ENCODE measurements at regions not wholly inside any gene's neighbourhood (a gene's known extent, or its start where the extent isn't known, plus 50 kb on each side); places are given as distances from the start of the nearest gene placed in this dataset.
A peak's percentile ranks its signal among the peaks of the same experiment; 100 is the strongest.
"Not testable (repeated sequence)": the region's sequence is repeated elsewhere in the genome, so short reads cannot be mapped to it uniquely, and the experiment has no call there.

GRCh38 chr5:40227366-40227765, 452.3 kb upstream of the PTGER4 start:
- DNase-seq (ENCODE audit: low read depth in 2 of 3, low spot score in 1 of 3), result no peak

DNA sequence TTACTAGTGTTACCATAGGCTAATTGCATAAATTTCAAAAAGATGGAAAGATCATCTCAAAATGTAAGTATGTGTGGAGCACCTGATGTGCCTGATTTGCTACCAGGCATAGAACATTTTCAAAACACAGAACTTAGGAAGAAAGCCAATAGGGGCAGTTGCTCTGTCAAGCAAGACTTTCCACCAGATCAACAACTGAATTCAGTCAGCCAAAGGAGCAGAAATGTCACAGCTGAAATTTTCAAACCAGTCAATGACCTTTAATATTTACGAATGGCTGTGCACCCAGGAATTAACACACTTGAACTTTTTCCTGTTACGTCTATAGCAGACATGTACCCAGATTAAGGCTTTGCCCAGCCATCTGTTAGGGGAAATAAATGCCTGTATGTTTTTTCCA, 452.8 kb upstream of the PTGER4 start:
- DNase-seq (ENCODE audit: low read depth in 2 of 3, low spot score in 1 of 3), result no peak

DNA sequence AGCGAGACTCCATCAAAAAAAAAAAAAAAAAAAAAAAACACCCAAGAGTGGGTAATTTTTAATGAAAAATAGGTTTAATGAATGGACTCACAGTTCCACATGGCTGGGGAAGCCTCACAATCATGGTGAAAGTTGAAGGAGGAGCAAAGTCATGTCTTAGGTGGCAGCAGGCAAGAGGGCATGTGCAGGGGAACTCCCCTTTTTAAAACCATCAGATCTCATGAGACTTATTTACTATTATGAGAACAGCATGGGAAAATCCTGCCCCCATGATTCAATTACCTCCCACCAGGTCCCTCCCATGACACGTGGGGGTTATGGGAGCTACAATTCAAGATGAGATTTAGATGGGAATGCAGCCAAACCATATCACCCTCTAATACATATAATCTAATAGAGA, 454.6 kb upstream of the PTGER4 start:
- DNase-seq (ENCODE audit: low read depth in 2 of 3, low spot score in 1 of 3), result peak in 1 of 3 donors; percentile 13

DNA sequence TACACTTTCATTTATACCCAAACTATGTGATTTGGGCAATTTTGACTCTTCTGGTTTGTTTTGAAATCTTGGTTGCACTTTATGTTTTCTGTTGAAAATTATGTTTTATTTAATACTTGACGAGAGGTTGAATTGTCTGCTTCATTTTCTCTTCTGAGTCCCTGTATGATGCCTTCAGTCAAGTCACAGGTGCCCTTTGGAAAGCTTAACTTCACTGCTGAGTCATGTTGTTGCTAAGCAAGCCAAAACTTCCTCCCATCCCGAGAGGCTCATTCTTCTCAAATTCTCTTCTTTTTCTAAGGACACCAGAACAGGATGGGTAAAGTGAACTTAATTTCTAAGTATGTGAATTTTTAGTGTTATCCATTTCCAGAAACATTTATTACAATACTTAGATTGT, 455.3 kb upstream of the PTGER4 start:
- DNase-seq (ENCODE audit: low read depth in 2 of 3, low spot score in 1 of 3), result no peak

DNA sequence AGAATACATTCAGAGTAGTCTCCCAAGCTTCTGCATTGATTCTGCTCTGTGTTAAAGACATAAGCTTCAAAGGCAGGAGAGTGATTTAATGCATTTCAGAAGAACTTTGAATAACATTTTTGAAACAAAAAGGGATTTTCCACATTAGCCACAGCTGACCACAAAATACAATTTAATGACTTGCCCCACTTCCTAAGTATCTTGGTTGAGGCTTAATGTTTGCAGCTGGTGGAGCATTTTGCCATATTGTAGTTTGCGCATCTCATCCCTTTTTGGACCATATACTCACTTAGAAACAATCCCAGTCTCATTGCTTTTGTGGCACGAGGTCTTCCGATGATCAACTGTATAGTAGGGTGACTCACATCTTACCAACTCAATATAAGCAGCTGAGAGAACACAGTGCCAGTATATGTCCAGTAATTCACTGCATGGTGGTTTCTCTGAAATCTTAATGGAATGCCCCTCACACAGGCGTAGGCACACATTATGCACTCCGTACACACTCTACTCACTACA, 455.8 kb upstream of the PTGER4 start:
- peak; percentile 13 to 47 (median 32) for DNase-seq (ENCODE audit: low read depth in 2 of 3, low spot score in 1 of 3)

DNA sequence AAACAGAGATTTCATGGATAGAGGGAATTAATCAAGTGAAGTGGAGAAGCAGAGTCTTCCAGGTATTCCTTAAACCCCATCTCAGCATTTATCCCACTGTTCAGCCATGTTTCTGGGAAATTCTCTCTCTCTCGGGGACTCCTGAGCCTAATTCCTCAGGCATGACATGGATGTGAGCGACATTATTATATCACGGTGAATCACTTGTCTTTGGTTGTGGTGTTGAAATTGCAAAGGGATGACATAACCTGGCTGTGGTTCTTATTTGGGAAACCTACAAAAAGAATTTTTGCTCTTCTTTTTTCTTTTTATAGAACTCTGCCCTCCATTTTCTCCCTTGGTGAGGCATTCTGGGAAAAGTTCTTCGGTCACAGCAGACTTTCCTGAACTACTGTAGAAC, 457.9 kb upstream of the PTGER4 start:
- DNase-seq (ENCODE audit: low read depth in 2 of 3, low spot score in 1 of 3), result no peak

DNA sequence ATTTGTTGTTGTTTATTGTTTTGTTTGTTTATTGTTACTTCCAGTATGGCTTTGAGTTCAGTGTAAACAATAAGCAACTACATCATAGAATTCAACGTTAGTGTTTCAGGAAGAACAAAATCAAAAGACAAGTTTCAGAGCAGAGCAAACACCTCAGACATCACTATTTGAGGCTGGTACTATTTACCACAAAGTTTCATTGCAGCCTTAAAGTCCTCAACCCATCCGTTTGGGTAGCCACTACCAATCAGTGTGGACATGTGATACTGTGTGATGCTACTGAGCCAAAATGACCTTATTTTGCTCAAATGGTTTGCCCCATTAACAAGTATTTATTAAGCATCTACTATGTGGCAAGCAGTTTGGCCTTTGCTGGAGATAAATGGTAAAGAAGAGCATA, 458.5 kb upstream of the PTGER4 start:
- DNase-seq (ENCODE audit: low read depth in 2 of 3, low spot score in 1 of 3), result no peak

DNA sequence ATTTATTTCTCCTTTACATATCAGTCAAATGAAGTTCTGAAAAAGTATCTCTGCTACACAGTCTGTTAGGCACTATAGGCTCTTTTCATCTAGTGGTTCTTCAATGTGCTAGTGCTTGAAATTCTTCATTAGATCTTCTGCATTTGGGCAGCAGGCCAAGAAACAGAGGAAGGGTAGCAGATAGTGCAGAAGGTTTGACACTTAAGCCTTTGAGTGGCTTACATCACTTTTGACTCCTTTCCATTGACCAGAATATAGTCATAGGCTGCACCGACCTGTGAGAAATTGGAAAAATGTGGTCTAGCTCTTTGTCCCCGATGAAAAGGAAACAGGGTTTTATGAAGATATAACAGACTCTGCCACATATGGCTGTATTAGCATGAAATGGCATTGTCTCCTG, 459.5 kb upstream of the PTGER4 start:
- DNase-seq (ENCODE audit: low read depth in 2 of 3, low spot score in 1 of 3), result no peak

DNA sequence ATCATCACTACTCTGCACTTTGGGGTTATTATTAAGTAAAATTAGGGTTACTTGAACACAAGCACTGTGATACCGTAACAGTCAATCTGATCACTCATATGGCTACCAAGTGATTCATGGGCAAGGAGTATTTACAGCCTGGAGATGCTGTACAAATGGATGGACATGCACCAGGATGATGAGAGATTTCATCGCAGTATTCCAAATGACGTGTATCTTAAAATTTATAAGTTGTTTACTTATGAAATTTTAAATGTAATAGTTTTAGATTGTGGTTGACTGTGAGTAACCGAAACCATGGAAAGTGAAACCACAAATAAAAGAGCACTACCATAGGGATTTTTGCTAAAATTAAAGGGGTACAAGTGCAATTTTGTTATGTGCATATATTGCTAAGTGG, 462.2 kb upstream of the PTGER4 start:
- no peak for DNase-seq (ENCODE audit: low read depth in 2 of 3, low spot score in 1 of 3)

DNA sequence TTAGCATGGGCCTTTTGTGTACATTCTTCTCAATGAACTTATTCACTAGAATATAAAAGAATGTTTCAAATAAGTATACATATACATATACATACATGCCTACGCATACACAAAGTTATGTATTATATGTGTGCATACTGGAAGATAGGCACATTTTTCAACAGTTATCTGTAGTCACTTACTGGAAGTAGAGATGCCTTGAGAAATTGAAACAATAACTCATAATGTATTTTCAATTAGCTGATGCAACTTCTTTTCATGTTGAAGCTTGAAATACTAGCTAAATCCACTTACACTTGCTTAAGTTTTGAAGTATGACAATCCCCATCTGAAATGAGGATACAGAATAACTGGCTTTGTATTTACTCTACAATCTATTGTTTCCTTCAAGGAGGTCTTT, 469.0 kb upstream of the PTGER4 start:
- no peak for DNase-seq (ENCODE audit: low read depth in 2 of 3, low spot score in 1 of 3)

DNA sequence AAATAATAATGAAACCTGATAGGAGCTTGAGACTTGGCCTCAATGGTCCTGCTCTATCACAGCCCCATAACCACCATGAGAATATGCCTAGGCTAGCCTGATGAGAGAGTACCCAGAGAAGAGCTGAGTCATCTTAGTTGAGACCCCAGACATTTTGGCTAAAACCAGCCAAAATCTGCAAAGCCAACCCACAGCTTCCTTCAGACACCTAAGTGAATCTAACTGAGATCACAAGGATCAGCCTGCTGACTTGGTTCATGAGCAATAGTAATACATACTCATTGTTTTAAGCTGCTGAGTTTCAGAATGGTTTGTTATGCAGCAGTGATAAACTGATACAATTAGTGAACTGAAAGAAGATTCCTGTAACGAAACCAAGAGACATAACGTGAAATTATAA, 473.7 kb upstream of the PTGER4 start:
- no peak for DNase-seq (ENCODE audit: low read depth in 2 of 3, low spot score in 1 of 3)

DNA sequence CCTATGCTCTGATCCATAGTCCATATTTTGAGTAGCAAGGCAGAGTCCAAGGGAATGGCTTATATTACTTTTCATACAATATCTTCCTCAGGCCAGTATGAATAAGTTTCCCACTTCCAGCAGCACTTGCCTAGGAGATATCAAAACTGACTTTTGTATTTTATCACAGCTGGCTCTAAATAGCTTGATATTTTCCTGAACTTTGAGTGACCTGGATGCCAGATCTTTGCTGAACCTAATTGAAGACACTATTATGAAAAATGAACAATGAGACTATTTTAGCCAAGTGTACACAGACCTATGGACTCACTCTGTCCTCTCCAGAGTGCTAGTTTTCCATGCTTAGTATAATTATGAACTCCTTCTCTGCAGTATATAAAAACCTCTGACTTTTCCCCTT, 475.6 kb upstream of the PTGER4 start:
- DNase-seq (ENCODE audit: low read depth in 2 of 3, low spot score in 1 of 3), result no peak

DNA sequence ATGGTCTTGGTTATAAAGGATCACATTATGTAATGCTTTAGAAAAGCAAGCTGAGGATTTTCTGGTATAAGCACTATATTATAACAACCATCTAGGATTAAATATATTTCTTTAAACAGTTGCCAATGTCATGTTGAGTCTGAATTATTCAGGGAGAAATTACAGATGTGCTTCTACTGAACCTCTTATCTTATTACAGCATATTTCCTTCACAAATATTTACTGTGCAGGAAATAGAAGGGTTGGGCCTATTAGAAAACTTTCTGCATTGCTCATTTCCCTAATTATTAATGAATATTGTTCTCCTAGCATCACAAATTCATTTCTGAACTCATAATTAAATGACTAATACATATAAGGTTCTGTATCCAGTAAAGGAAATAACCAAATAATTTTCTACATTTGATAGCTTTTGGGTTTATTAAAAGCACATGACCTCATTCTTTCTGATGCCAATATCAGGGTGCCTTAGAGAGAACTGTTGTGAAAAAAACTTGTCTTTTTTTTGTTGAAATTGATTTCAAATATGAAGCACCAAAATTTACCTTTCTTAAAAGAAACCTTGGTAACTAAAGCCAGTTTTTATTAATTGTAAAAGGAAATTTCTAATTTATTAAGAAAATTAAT, 476.8 kb upstream of the PTGER4 start:
- no peak for DNase-seq (ENCODE audit: low read depth in 2 of 3, low spot score in 1 of 3)

DNA sequence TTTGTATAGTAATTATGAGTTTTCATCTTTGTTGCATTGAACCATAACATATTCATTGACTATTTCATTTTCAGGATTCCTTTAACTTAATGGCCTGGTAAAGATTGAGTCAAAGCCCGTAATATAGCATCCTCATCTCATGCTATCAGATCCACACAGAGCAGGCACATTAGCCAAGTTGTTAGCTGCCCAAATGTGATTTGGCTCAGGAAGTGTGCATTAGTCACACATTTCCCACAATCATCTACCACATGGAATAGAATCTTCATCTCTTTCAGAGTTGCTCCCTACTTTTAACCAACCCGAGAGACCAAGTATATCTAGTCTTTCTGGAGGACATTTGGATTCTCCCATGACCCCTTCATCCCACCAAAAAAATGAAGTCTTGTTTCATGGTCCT, 481.0 kb upstream of the PTGER4 start:
- DNase-seq (ENCODE audit: low read depth in 2 of 3, low spot score in 1 of 3), result no peak

GRCh38 chr5:40195574-40195973, 484.1 kb upstream of the PTGER4 start:
- DNase-seq (ENCODE audit: low read depth in 2 of 3, low spot score in 1 of 3), result not testable (repeated sequence)

DNA sequence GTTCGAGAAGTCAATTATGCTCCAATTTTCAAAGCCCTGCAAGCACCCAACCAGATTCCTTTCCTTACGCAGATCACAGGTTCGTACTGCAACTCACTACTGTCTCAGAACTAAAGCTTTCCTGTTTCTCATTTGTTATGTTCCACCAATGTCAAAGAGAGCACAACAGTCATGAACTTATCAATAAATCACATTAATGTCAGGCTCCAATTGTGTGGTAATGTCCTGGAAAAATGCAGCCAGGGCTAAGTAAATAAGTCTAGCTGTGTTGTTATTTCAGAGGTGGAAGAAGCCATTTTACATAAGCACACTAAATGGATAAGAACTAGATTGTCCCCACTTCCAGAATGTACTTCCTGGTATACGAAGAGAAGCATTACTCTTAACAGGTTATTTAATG, 488.6 kb upstream of the PTGER4 start:
- no peak for DNase-seq (ENCODE audit: low read depth in 2 of 3, low spot score in 1 of 3)

- DNase-seq (ENCODE audit: low read depth in 2 of 3, low spot score in 1 of 3), result no peak
Observed at GRCh38 chr5:40172721-40173120, 507.0 kb upstream of the PTGER4 start.

DNA sequence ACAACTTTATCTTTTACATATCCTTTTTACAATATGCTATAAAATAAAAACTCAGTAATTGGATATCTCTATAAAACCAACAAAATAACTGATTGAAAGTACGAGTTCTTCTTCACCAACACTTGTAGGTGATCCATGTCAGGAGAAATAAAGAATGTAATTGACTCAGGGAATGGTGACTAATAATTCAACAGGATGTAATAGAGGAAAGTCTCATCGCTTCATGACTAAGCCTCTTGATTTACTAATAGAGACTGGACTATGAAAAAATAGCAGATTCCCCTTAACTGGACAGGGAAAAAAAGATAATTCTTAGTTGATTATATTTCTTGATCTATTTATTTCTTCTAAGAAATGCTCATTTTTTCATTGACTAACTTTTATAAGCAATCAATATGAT, 507.7 kb upstream of the PTGER4 start:
- DNase-seq (ENCODE audit: low read depth in 2 of 3, low spot score in 1 of 3), result no peak

GRCh38 chr5:40167283-40167682, 512.4 kb upstream of the PTGER4 start:
- no peak for DNase-seq (ENCODE audit: low read depth in 2 of 3, low spot score in 1 of 3)

- no peak for DNase-seq (ENCODE audit: low read depth in 2 of 3, low spot score in 1 of 3)
Observed at GRCh38 chr5:40166802-40167201, 512.9 kb upstream of the PTGER4 start.

DNA sequence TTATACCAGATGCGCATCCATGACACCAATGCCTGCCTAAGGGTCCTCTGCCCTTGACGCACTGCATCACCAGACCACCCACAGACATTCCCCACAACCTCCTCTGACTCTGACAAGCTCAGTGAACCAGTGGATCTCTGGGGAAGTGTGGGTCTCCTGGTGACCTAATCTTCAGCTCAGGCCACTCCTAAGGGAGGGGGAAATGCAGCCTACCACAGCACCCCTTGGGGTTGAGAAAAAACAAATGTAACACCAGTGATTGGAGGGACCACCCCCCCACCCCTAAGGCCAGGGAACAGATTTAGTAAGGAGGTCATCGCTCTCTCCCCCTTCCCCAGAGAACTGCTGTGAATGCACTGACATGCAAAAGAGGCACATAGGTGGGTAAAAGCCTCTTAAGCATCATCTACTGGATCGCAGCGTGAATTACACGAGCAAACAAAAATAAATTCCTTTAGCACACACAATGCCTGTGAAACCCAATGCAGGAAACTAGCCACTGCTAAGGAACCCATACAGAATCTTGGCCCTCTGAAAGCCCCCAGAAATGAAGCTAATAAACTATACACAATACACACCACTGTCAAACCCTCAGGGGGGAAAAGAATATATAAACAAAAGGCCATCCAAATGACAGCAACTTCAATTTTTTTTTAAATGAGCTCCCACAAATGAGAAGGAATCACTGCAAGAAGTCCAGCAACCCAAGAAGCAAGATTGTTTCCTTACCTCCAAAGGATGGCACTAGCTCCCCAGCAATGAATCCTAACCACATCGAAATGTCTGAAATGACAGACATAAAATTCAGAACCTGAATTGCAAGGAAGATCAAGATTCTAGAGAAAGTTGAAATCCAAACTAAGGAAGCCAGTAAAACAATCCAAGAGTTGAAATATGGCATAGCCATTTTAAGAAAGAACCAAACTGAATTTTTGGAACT, 513.7 kb upstream of the PTGER4 start:
- peak in 1 of 3 donors; percentile 7 for DNase-seq (ENCODE audit: low read depth in 2 of 3, low spot score in 1 of 3)

- DNase-seq (ENCODE audit: low read depth in 2 of 3, low spot score in 1 of 3), result no peak
Observed at GRCh38 chr5:40165106-40165788, 514.5 kb upstream of the PTGER4 start.
